MM.1S (cell line): ENCODE measurements at regions not wholly inside any gene's neighbourhood (a gene's known extent, or its start where the extent isn't known, plus 50 kb on each side); places are given as distances from the start of the nearest gene placed in this dataset.

Experiments
- DNase-seq: peaks from one replicate; pipeline ENCODE4 v3.0.0-alpha.2; 2015
- H2AFZ ChIP-seq: fragments of 300-600 bp; sonication (generic); 2 replicates; pipeline ENCODE4 v1.6.0; 2016; ENCODE audit warnings: antibody characterized with exemption, low read length
- H3F3A ChIP-seq: fragments of 300-600 bp; sonication (generic); 2 replicates; pipeline ENCODE4 v1.6.1; 2016; ENCODE audit warnings: mild to moderate bottlenecking, antibody characterized with exemption, low read length, moderate library complexity, mixed read lengths; ENCODE audit not compliant: insufficient read depth
- H3K27ac ChIP-seq: fragments of 300-600 bp; sonication (generic); 2 replicates; pipeline ENCODE4 v1.5.1; 2016; ENCODE audit warnings: mild to moderate bottlenecking, low read length
- H3K27me3 ChIP-seq: fragments of 300-600 bp; sonication (generic); replicated peaks from 2 replicates; pipeline ENCODE4 v1.6.0; 2016; ENCODE audit warnings: low read length; ENCODE audit not compliant: insufficient read depth
- H3K36me3 ChIP-seq: fragments of 300-600 bp; sonication (generic); replicated peaks from 2 replicates; pipeline ENCODE4 v1.6.1; 2016; ENCODE audit warnings: mild to moderate bottlenecking, low read length, mixed read lengths; ENCODE audit not compliant: insufficient read depth
- H3K4me1 ChIP-seq: fragments of 300-600 bp; sonication (generic); 2 replicates; pipeline ENCODE4 v1.6.1; 2016; ENCODE audit warnings: low read length, mixed read lengths
- H3K4me2 ChIP-seq: fragments of 300-600 bp; sonication (generic); 2 replicates; pipeline ENCODE4 v1.6.0; 2016; ENCODE audit warnings: low read depth, low read length
- H3K4me3 ChIP-seq: fragments of 300-600 bp; sonication (generic); 2 replicates; pipeline ENCODE4 v1.5.1; 2016; ENCODE audit warnings: low read length, mixed read lengths
- H3K79me2 ChIP-seq: fragments of 300-600 bp; sonication (generic); 2 replicates; pipeline ENCODE4 v1.6.1; 2016; ENCODE audit warnings: mixed run types, low read length, mixed read lengths
- H3K9ac ChIP-seq: fragments of 300-600 bp; sonication (generic); 2 replicates; pipeline ENCODE4 v1.6.1; 2016; ENCODE audit warnings: low read length, mixed read lengths
- H3K9me2 ChIP-seq: fragments of 300-600 bp; sonication (generic); replicated peaks from 2 replicates; pipeline ENCODE4 v1.6.1; 2016; ENCODE audit warnings: mild to moderate bottlenecking, low read length, mixed read lengths; ENCODE audit not compliant: insufficient read depth
- H3K9me3 ChIP-seq: fragments of 300-600 bp; sonication (generic); replicated peaks from 2 replicates; pipeline ENCODE4 v1.6.1; 2016; ENCODE audit warnings: mild to moderate bottlenecking, low read length, mixed read lengths; ENCODE audit not compliant: insufficient read depth
- H4K20me1 ChIP-seq: fragments of 300-600 bp; sonication (generic); 2 replicates; pipeline ENCODE4 v1.6.1; 2016; ENCODE audit warnings: mild to moderate bottlenecking, low read length, moderate library complexity, mixed read lengths; ENCODE audit not compliant: insufficient read depth
- EZH2 ChIP-seq: fragments of 300-600 bp; sonication (generic); optimal IDR thresholded peaks from 2 replicates; pipeline ENCODE3; 2017; ENCODE audit warnings: low read depth, mild to moderate bottlenecking, antibody characterized with exemption, low read length, mixed read lengths
- EZH2phosphoT487 ChIP-seq: fragments of 300-600 bp; sonication (generic); IDR thresholded peaks from 2 replicates; pipeline ENCODE4 v1.6.1; 2018; ENCODE audit warnings: antibody characterized with exemption, low read length
- TF ChIP-seq, protein P1 (sequence below): fragments of 300-600 bp; sonication (generic); IDR thresholded peaks from 2 replicates; pipeline ENCODE4 v1.5.1; 2016; ENCODE audit warnings: antibody characterized with exemption, low read length, mixed read lengths

DNA sequence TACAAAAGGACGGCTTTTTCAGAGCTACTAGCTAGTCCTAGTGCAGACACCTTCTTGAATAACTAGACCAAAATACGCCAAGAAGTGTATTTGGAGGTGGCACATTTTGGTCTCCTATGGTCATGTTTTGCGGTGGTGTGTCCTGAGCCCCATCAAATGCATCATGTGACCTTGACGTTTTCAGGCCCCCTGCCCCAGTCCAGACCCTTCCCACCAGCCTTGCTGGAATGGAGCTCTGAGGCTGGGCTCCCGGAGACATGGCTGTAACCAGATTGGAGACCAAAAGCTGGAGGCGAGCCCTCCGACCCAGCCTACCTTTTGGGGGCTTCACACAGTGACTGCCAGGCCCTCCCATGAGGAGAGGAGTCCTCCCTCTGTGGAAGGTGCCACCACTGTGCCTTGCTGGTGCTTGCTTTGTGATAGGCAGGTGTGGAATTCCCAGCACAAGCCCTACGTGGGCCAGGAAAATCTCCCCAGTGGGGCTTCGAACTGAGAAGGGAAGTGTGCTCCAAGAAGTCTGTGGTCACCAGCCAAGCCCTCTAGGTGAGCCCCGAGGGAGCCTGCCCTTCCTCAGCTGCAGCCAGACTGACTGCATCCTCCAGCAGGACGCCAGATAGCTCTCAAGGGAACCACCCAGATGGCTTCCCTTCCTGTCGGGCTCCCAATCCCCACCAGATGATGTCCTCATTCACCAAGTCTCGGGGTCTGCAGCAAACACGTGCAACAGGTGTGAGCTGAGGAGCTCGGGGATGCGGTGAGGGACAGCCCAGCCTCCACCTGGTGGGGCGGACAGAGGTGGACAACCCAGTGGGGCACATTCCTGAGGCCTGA, 126.2 kb downstream of the ASB7 start:
- H4K20me1 ChIP-seq, result no peaks in the 10 kb centered on the region
- no peaks in the 10 kb centered on the region for H3K36me3 ChIP-seq
- H3K9me3 ChIP-seq, result no peaks in the 10 kb centered on the region
- H3K79me2 ChIP-seq, result no peaks in the 10 kb centered on the region
- no peak overlapping the region for H3K4me3 ChIP-seq
- no peaks in the 10 kb centered on the region for H3K4me1 ChIP-seq
- no peak overlapping the region for H2AFZ ChIP-seq
- no peaks in the 10 kb centered on the region for H3K9me2 ChIP-seq
- H3K27ac ChIP-seq, result no peak overlapping the region
- no peak for DNase-seq
- H3K9ac ChIP-seq, result no peak overlapping the region
- no peak overlapping the region for H3K4me2 ChIP-seq
- H3F3A ChIP-seq, result no peaks in the 10 kb centered on the region
- TF ChIP-seq EZH2 (no peak), EZH2phosphoT487 (no peak)
- TF ChIP-seq, protein P1, sequence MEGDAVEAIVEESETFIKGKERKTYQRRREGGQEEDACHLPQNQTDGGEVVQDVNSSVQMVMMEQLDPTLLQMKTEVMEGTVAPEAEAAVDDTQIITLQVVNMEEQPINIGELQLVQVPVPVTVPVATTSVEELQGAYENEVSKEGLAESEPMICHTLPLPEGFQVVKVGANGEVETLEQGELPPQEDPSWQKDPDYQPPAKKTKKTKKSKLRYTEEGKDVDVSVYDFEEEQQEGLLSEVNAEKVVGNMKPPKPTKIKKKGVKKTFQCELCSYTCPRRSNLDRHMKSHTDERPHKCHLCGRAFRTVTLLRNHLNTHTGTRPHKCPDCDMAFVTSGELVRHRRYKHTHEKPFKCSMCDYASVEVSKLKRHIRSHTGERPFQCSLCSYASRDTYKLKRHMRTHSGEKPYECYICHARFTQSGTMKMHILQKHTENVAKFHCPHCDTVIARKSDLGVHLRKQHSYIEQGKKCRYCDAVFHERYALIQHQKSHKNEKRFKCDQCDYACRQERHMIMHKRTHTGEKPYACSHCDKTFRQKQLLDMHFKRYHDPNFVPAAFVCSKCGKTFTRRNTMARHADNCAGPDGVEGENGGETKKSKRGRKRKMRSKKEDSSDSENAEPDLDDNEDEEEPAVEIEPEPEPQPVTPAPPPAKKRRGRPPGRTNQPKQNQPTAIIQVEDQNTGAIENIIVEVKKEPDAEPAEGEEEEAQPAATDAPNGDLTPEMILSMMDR, result no peak
- H3K27me3 ChIP-seq, result no peaks in the 10 kb centered on the region

GRCh38 chr15:100729461-100729860, 127.1 kb downstream of the ASB7 start:
- TF ChIP-seq, protein P1, result no peak
- TF ChIP-seq EZH2, result no peak
- no peak for TF ChIP-seq EZH2phosphoT487
- DNase-seq, result no peak
- no peak overlapping the region for H3K4me3 ChIP-seq
- H4K20me1 ChIP-seq, result no peaks in the 10 kb centered on the region
- no peak overlapping the region for H3K4me2 ChIP-seq
- H3K27ac ChIP-seq, result no peak overlapping the region
- H2AFZ ChIP-seq, result no peak overlapping the region
- H3K4me1 ChIP-seq, result no peaks in the 10 kb centered on the region
- no peaks in the 10 kb centered on the region for H3K79me2 ChIP-seq
- no peak overlapping the region for H3K9ac ChIP-seq
- no peaks in the 10 kb centered on the region for H3K9me3 ChIP-seq
- H3K9me2 ChIP-seq, result no peaks in the 10 kb centered on the region
- H3K27me3 ChIP-seq, result no peaks in the 10 kb centered on the region
- no peaks in the 10 kb centered on the region for H3K36me3 ChIP-seq
- H3F3A ChIP-seq, result no peaks in the 10 kb centered on the region

DNA sequence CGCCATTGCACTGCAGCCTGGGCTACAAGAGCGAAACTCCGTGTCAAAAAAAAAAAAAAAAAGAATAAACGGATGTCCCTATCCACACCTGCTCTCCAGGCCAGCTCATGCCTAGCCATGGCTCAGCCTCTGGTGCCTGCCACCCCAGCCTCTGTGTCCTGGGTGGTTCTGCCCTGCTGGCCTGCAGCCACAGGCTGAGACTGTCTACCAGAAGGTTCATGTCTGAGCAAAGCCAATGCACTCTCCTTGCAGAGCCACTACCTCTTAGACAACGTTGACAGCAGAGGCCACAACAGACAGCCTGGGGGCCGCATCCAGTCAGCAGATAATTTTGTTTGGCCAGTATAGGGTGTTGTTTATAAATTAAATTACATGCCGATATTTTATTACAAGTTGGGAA, 127.7 kb downstream of the ASB7 start:
- H4K20me1 ChIP-seq, result no peaks in the 10 kb centered on the region
- no peak for DNase-seq
- no peak overlapping the region for H2AFZ ChIP-seq
- no peaks in the 10 kb centered on the region for H3K9me2 ChIP-seq
- H3K4me2 ChIP-seq, result no peak overlapping the region
- no peaks in the 10 kb centered on the region for H3K9me3 ChIP-seq
- no peak overlapping the region for H3K4me3 ChIP-seq
- H3K27me3 ChIP-seq, result no peaks in the 10 kb centered on the region
- TF ChIP-seq, protein P1, result no peak
- TF ChIP-seq EZH2phosphoT487, result no peak
- no peak for TF ChIP-seq EZH2
- H3K79me2 ChIP-seq, result no peaks in the 10 kb centered on the region
- no peaks in the 10 kb centered on the region for H3F3A ChIP-seq
- no peak overlapping the region for H3K27ac ChIP-seq
- H3K9ac ChIP-seq, result no peak overlapping the region
- no peaks in the 10 kb centered on the region for H3K36me3 ChIP-seq
- no peaks in the 10 kb centered on the region for H3K4me1 ChIP-seq
